ENCODE measurements at regions not wholly inside any gene's neighbourhood (a gene's known extent, or its start where the extent isn't known, plus 50 kb on each side); places are given as distances from the start of the nearest gene placed in this dataset.

DNA sequence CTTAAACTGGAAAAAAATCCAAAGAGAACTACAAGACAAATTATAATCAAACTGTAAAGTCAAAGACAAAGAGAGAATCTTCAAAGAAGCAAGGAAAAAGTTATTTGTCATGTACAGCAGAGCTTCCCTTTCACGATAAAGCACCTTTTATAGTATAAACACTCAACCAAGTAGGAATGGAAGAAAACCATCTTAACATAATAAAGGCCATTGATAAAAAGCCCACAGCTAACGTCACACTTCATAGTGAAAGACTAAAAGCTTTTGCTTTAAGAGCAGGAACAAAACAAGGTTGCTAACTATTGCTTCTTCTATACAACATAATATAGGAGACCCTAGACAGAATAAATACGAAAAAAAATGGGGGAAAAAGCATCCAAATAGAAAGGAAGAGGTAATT, 595.7 kb upstream of the POU3F4 start:
- no peak for DNase-seq (ENCODE audit: low read depth)
- no peak for TF ChIP-seq CTCF (conservative IDR thresholded peaks at IDR 0.05; ENCODE audit: low read depth, low read length)
- no peak overlapping the region for H3K4me3 ChIP-seq (ENCODE audit: low read depth, low read length)

DNA sequence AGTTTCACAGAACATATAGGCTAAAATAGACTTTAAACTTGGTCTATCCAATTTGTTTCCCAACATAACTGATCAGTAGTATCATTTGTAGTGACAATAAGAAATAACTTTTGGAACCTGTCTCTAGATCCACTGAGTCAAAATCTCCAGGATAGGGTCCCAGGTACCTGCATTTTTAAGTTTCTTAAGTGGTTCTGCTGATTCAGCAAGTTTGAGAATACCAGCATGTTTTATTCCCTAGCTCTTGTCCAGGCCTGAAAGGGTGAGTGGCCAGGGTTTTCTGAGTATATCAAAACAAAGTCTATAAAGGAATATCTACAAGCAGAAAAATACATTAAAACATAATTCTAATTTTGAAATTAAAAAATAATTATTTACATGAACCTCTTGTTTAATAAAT, 573.1 kb upstream of the POU3F4 start:
- H3K4me3 ChIP-seq (ENCODE audit: low read depth, low read length), result no peak overlapping the region
- no peak for TF ChIP-seq CTCF (conservative IDR thresholded peaks at IDR 0.05; ENCODE audit: low read depth, low read length)
- no peak for DNase-seq (ENCODE audit: low read depth)

DNA sequence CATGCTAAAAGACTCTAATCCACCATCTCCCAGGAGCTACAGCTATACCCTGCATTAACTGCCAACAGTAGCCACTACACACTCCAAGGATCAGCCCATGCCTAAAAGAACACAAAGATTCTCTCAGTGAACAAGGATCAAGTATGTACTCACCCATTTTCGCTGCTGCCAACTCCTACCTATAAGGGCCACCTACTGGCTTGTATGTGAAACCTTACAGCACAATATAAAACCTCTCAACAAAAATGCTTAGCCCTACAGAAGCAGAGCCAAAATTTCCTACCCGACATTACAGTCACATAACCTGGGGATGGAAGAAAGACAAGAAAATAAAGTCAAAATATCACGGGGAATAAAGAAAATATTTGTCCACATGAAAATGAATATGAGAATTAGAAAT, 562.8 kb upstream of the POU3F4 start:
- H3K4me3 ChIP-seq (ENCODE audit: low read depth, low read length), result no peak overlapping the region
- peak; percentile 32 for TF ChIP-seq CTCF (conservative IDR thresholded peaks at IDR 0.05; ENCODE audit: low read depth, low read length)
- no peak for DNase-seq (ENCODE audit: low read depth)

- DNase-seq (ENCODE audit: low read depth), result no peak
- H3K4me3 ChIP-seq (ENCODE audit: low read depth, low read length), result no peak overlapping the region
- TF ChIP-seq CTCF (conservative IDR thresholded peaks at IDR 0.05; ENCODE audit: low read depth, low read length), result peak; percentile 21
Observed at GRCh38 chrX:82961129-82961528, 547.0 kb upstream of the POU3F4 start.

DNA sequence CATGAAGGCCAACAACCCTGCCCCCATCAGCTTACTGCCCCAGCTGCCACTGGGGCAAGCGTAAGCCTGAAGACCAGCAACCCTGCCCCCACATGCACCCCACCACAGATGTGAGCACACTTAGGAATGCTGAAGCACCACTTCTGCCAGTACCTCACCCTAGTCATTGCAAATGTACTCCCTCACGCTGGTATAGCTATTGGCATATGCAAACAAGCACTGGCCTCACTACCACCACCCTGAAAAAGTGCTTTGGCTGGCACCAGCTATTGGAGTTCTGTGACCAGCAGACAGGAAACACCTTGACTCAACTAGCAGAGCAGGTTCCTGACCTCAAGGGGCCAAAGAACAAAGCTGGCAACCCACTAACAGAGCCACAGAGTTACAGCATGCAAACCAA, 534.4 kb upstream of the POU3F4 start:
- no peak overlapping the region for H3K4me3 ChIP-seq (ENCODE audit: low read depth, low read length)
- TF ChIP-seq CTCF (conservative IDR thresholded peaks at IDR 0.05; ENCODE audit: low read depth, low read length), result no peak
- no peak for DNase-seq (ENCODE audit: low read depth)

- no peak for DNase-seq (ENCODE audit: low read depth)
- H3K4me3 ChIP-seq (ENCODE audit: low read depth, low read length), result no peak overlapping the region
- no peak for TF ChIP-seq CTCF (conservative IDR thresholded peaks at IDR 0.05; ENCODE audit: low read depth, low read length)
Observed at GRCh38 chrX:82998163-82998562, 509.9 kb upstream of the POU3F4 start.

- DNase-seq (ENCODE audit: low read depth), result no peak
- TF ChIP-seq CTCF (conservative IDR thresholded peaks at IDR 0.05; ENCODE audit: low read depth, low read length), result no peak
Observed at GRCh38 chrX:83004012-83004411, 504.1 kb upstream of the POU3F4 start.

More at GRCh38 chrX:83004012-83004411, 504.1 kb upstream of the POU3F4 start:
- no peak overlapping the region for H3K4me3 ChIP-seq (ENCODE audit: low read depth, low read length)
